ENCODE measurements at regions not wholly inside any gene's neighbourhood (a gene's known extent, or its start where the extent isn't known, plus 50 kb on each side); places are given as distances from the start of the nearest gene placed in this dataset.

GRCh38 chr3:152516216-152516615 lies 247.5 kb downstream of the MBNL1 start:
- no peak for DNase-seq (ENCODE audit: low read depth in 4 of 4, low spot score in 3 of 4)

DNA sequence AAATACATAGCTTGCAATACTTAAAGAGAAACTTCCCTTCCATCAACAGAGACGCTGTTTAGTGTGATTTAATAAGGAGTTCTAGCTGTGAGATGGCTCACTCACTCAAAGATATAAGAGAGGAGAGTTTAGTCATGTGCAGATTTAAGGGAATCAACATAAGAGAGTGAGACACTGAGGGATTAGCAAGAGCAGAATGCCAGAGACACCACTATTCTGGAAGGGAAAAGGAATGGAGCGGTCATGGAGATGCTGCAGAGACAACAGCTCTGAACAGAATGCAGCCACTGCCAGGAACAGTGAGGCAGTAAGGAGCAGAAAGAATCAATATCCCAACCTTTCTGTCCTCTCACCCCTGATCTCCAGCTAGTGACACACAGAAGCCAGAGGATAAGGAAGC lies 248.8 kb downstream of the MBNL1 start:
- DNase-seq (ENCODE audit: low read depth in 4 of 4, low spot score in 3 of 4), result no peak

GRCh38 chr3:152518346-152518745 lies 249.6 kb downstream of the MBNL1 start:
- no peak for DNase-seq (ENCODE audit: low read depth in 4 of 4, low spot score in 3 of 4)

- no peak for DNase-seq (ENCODE audit: low read depth in 4 of 4, low spot score in 3 of 4)
Observed at GRCh38 chr3:152519376-152519775, 250.6 kb downstream of the MBNL1 start.

- DNase-seq (ENCODE audit: low read depth in 4 of 4, low spot score in 3 of 4), result no peak
Observed at GRCh38 chr3:152522036-152522435, 253.3 kb downstream of the MBNL1 start.

DNA sequence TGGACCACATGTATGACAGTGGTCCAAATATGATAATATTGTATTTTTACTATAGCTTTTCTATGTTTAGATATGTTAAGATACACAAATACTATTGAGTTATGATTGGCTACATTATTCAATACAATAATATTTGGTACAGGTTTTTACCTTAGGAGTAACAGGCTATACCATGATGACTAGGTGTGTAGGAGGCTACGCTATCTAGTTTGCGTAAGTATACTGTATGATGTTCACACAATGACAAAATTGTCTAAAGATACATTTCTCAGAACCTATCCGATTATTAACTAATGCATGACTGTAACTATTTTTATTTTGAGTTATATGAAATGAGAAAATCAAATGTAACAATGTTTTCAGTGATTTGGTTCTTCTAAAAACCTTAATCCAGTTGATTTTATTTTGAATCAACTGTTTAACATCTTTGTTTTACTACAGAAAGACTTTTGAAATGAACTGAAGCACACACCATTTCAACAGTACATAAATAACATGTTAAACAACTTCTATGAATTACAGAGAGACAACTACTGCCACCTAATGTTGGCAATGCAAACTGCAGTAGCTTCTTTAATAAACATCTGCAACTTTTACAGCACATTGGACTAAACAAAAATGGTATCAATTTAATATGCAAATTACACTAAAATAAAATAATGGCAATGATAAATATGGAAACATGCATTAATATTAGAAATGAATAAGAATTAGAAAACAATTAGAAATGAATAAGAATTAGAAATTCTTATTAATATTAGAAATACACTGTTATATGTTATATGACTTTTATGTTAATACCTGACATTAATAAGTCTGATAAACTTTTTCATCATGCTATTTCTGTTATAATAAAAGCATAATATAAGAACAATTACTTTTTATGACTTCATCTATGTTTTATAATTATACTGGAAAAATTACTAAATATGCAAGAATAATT lies 255.7 kb downstream of the MBNL1 start:
- DNase-seq (ENCODE audit: low read depth in 4 of 4, low spot score in 3 of 4), result peak; percentile 12 to 33 (median 26)

- no peak for DNase-seq (ENCODE audit: low read depth in 4 of 4, low spot score in 3 of 4)
Observed at GRCh38 chr3:152531717-152532116, 263.0 kb downstream of the MBNL1 start.

DNA sequence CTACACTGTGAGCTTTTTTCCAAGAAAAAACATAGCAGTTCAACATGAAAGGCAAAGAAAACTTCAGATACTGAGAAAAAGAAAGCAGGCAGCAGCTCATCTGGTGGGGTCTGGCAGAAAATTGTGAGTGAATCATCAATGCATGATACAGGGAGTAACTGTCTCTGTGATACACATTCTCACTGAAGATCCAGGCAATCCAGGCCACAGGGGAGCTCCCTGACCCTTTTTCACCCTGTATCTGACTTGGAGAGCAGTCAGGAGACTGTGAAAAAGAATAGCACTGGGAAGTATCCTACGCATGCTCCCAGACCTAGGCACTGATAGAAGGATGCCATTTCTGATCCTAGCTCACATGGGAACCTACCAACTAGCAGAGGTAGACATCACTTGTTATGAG lies 269.8 kb downstream of the MBNL1 start:
- no peak for DNase-seq (ENCODE audit: low read depth in 4 of 4, low spot score in 3 of 4)

GRCh38 chr3:152539191-152539764 lies 270.5 kb downstream of the MBNL1 start:
- DNase-seq (ENCODE audit: low read depth in 4 of 4, low spot score in 3 of 4), result no peak

DNA sequence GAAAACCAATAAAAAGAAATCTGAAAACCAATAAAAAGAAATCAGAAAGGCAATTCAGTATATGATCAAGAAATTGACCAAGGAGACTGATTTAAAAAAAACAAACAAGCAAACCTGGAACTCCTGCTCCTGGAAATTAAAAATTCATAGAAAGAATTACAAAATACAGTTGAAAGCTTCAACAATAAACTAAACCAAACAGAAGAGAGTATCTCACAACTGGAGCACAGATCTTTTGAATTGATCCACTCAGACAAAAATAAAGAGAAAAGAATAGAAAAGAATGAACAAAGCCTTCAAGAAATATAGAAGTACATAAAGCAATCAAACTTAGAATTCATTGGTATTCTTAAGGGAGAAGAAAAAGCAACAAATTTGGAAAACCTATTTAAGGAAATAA lies 271.4 kb downstream of the MBNL1 start:
- no peak for DNase-seq (ENCODE audit: low read depth in 4 of 4, low spot score in 3 of 4)

GRCh38 chr3:152547153-152547552 lies 278.4 kb downstream of the MBNL1 start:
- DNase-seq (ENCODE audit: low read depth in 4 of 4, low spot score in 3 of 4), result no peak

- no peak for DNase-seq (ENCODE audit: low read depth in 4 of 4, low spot score in 3 of 4)
Observed at GRCh38 chr3:152549263-152549662, 280.5 kb downstream of the MBNL1 start.

- no peak for DNase-seq (ENCODE audit: low read depth in 4 of 4, low spot score in 3 of 4)
Observed at GRCh38 chr3:152550284-152550683, 281.6 kb downstream of the MBNL1 start.

DNA sequence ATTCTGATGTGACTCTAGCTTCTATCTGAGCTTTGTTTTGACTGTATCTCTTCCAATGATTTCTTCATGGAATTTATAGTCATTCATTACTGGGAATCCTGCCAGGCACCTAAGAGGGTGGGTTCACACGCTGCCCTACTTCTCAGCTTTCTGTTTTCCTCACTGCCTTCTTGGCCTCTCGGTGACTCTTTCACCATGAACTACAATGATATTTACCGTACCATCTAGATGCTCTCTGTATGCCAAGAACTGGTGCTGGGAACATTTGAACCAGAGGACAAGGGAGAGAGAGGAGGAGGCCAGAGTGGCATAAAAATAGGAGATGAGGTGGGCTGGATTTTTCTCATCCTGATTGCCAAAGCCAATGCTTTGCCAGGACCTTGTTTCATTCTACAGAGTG lies 280.0 kb upstream of the P2RY1 start:
- no peak for DNase-seq (ENCODE audit: low read depth in 4 of 4, low spot score in 3 of 4)

DNA sequence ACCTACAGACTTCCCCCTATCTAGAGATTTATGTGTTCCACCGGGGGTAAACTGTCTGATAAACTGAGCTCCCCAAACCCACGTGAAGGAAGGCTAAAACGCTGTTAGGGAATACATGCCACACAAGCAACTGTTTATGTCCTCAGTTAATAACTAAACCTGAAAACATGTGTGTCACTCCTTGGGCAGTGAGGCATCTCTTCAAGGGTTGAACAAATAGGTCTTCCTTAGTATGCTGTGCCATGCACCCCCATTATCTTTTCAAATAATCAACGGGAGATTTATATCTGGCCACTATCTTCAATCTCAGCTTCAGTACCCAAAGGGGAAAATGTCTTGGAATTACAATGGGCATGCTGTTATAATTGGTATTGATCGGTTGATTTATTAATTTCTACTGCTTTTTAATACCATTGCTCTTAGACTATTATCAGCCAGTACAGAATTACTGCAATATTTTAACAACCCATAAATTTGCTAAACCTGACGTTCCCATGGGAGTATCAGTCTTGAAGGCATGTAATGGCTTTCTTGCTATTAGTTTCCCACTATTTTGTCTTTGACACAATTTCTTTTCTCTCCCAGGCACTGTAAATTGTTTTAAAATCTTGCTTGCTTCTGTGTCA lies 279.2 kb upstream of the P2RY1 start:
- DNase-seq (ENCODE audit: low read depth in 4 of 4, low spot score in 3 of 4), result no peak

- DNase-seq (ENCODE audit: low read depth in 4 of 4, low spot score in 3 of 4), result no peak
Observed at GRCh38 chr3:152556731-152557254, 278.1 kb upstream of the P2RY1 start.

- DNase-seq (ENCODE audit: low read depth in 4 of 4, low spot score in 3 of 4), result no peak
Observed at GRCh38 chr3:152557302-152557999, 277.5 kb upstream of the P2RY1 start.

- DNase-seq (ENCODE audit: low read depth in 4 of 4, low spot score in 3 of 4), result no peak
Observed at GRCh38 chr3:152558386-152558785, 276.5 kb upstream of the P2RY1 start.

GRCh38 chr3:152559246-152559645 lies 275.7 kb upstream of the P2RY1 start:
- DNase-seq (ENCODE audit: low read depth in 4 of 4, low spot score in 3 of 4), result no peak

DNA sequence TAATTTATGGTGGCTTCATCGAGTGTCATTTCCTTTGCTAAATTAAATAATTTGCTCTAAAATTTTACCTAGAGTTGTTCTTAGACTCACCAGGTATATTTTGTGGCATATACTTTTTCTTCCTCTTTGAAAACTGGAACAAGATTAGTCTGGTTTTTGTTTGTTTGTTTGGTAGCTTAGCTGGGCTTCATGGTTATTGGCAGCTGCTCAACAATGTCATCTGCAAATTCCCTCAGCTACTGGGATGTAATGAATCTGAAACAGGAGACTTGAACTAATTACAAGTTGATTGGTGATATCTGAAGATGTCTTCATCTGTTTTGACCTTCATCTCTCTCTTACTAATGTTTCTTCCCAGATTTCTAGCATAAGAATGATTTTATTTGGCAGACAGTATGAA lies 270.5 kb upstream of the P2RY1 start:
- no peak for DNase-seq (ENCODE audit: low read depth in 4 of 4, low spot score in 3 of 4)

All from left renal pelvis (tissue), 4 donors.